NCI-H510A treated with DMSO at 0.1 percent for 48 hours (cell line): ENCODE measurements at regions not wholly inside any gene's neighbourhood (a gene's known extent, or its start where the extent isn't known, plus 50 kb on each side); places are given as distances from the start of the nearest gene placed in this dataset.

Experiments
- DNase-seq: peaks from one replicate; lab custom pipeline; 2025; lab: John Stamatoyannopoulos, UW

DNA sequence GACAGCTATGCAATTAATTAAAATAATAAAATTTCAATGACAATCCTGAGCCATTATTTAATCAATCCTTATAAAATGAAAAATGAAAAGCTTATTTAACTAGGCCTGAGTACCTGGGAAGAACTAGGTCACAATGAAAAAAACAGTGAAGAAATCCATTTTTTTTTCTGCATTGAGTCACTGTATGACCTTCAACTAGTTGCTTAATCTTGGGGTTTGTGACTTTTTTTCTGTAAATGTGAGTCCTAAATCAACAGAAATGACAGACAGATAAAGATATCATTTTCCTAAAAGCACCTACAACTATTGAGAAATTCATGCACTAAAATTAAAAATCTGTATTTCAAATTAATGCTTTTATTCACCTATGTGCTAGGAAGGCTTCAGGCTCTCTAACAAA, 96.8 kb downstream of the TMEM26 start:
- DNase-seq: no peak

DNA sequence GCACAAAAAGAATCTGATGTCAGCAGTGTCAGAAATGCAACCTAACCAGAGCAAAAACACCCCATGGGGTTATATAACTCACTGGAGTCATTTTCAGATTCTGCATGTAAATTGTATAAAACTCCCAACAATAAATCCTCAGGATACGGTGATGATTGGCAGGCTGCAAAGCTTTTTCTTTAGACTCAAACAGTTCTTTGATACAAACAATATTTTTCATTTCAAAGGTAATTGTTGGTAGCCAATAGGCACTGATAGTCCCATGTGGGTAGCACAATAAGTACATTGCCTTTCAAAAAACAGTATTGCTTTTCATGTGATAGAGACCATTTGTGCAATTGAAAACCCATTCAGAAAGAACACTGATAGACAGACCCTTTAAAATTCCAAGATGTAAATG, 98.0 kb downstream of the TMEM26 start:
- no peak for DNase-seq

DNA sequence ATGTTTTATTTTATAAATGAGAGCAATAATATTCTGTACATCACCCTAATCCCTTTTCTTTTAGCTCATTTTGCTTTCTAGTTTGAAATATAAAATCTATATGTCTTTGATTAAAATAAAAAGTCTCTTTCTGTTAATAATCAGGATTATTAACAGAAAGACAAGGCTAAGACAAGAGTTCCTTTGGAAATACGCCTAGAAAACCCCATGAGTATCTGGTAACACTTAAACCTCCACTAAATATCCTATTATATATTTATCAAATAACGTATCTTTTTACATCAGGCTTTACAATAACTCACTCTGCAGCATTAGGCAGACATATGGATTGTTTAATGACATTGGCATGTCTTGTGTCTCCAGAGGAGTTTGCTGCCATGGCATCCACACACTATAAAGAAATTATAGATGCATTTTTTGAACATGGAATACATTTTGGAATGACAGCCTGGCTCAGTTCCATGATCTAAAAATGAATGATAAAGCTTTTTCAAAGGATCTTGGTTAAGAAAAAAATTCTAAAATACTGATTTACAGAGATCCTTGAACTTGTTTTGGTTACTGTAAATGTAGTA, 98.7 kb downstream of the TMEM26 start:
- no peak for DNase-seq

DNA sequence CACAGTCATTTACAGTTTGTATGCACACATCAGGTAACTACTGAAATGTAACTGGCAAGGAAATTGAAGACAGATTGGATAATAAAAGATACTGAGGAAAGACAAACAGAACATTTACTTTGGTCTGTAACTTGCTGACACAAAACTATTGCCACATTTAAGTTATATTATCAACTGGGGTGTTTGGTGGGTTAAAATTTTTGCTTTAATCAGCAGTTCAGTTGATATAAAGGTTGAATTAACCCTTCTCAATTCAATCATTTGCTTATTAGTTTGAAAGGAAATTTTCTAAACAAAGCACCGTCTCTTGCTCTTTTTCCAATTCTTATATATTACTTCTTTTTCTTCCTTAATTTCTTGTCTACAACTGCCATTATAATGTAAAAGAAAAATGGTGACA, 102.4 kb downstream of the TMEM26 start:
- no peak for DNase-seq

DNA sequence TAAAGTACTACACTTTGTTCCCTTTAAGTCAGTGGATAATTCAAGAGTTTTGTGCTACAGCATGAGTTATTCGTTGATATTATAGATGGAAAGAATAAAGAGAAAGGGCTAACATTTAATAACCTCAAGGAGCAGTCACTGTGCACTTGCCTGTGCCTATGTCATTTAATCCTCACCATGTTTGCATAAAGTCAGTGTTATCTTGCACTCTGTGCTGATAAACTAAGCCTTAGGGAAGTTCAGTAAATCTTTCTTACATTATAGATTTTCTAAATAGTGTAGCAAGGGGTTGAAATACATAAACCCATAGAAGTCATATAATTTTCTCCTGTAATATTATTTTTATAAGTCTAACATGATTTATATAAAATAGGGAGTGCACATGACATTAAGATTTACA, 103.1 kb downstream of the TMEM26 start:
- DNase-seq: no peak

DNA sequence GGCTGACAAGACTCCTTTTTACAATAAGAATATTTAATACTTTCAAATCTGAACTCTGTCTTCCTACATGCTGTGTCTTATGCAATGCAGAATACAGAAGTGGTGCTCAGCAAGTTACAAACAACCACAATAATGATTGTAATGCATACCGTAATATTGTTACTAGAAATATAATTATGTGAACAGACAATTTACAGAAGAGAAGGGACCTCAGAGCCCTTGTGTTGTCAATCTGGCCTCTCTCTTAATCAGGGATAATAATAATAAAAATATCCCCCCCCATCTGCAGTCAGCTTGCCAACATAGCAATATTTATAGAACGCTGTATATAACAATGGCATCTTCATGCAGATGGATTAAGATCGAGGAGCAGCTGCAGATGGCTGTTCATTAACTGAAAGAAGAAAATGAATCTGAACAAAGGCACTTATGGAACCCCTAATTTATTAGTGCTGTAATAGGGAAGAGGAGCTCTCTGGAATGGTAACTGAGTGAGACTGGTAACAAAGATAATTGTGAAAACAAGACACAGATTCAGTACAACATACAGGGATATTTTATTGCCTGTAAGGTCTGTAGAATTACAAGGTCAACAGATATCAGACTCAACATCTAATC, 106.3 kb downstream of the TMEM26 start:
- DNase-seq: no peak

DNA sequence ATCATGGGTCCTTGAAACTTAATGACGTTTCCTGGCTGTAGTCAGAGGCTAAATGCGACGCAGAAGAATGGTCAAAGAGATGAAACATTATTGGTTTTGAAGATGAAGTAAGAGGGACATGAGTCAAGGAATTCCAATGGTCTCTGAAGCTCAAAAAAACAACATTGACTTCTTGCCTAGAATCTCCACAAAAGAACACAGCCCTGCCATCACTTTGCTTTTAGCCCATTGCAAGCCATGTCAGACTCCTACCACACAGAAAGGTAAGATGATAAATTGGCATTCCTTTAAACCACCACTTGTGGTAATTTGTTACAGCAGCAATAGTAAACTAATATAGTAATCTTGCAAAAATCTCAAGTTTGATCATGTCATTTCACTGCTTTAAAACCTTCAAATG, 109.4 kb downstream of the TMEM26 start:
- no peak for DNase-seq

DNA sequence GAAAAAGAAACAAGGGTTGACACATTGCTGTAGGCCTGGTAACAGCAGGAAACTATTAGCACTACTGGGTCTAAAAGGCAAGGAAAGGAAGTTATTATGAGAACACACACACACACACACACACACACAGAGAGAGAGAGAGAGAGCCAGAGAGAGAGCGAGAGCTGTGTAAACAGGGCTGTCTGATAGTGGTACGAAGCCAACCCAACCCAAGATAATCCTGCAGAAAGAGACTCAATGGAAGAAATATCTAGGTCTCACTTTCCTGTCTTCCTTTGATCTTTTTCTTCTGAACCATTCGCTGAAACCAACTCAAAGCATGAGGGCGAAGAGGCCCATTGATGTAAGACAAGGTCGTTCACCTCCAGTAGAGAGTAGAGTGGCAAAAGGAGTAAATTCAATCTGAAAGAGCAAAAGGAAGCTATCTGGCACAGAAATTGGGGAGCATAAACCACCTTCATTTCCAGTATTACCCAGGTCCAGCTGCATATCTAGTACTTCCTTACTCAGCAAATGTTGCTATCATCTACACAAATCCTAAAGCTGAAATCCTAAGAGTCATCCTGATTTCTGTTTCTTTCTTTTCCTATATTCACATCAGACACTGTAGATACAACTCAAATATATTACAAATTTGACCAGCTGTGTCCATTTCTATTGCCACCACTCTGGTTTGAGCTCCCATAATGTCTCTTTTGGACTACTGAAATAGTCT, 110.2 kb downstream of the TMEM26 start:
- no peak for DNase-seq

DNA sequence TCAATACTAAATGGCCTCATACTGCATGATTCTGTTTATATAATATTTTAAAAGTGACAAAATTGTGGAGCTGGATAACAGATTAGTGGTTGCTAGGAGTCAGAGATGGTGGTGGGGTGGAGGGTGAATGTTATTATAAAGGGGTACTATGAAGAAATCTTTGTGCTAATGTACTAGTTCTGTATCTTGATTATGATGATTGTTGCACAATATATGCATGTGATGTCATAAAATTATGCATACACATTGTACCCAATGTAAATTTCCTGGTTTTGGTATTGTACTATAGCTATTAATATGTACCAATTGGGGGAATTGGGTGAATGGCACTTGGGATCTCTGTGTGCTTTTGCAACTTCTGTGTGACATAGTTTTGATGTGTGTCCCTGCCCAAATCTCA, 112.2 kb downstream of the TMEM26 start:
- DNase-seq: no peak

DNA sequence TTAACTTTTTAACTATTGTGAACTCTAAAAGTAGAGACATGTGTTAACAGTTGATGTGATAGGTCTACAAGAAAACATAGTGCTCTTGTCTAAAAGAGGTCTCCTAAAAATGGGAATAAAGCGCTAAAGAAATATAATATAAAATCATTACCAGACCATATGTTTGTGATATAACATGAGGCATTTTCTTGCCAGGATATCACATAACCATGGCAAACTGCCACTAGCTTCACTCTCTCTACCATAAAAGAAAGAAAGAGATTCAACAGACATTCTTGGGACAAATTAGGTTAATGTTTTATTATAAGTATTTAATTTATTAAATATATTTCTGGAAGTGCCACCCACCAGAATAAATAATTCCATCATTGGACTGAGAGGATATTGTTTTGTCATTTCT, 115.0 kb downstream of the TMEM26 start:
- no peak for DNase-seq

DNA sequence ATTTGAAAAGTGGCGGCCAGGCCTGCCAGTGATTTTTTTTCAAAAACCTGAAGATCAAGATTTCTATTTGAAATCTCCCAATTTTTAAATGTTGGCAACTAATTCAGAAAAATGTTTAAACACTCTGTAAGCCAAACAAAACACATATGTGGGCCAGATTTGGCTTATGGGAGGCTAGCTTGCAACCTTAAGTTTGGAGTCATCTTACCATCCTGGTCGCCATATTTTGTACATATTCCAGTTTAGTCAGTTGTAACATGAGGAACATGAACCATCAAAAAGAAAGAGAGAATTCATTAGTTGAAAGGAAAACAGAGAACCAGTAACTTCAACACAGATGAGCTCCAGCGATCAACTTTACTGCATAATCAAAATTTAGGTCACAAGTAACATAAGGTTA, 115.4 kb downstream of the TMEM26 start:
- DNase-seq: no peak

DNA sequence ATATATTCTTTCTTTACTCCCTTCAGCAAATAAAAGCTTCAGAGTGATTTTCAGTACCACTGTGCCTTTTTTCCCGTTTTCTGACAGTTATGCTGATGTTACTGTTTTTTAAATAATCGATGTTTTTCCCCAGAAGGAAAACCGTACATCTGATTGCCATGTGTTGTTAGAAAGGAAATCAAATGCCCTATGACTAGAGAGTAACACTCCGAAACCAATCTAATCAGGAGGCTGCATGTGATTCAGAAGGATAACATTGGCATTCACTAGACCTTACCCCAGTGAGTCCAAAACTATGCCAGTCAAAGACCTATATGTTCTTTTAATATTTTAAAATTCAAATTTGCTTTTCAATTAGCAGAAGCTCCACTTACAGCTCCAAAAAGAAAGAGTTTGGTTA, 116.3 kb downstream of the TMEM26 start:
- DNase-seq: no peak

DNA sequence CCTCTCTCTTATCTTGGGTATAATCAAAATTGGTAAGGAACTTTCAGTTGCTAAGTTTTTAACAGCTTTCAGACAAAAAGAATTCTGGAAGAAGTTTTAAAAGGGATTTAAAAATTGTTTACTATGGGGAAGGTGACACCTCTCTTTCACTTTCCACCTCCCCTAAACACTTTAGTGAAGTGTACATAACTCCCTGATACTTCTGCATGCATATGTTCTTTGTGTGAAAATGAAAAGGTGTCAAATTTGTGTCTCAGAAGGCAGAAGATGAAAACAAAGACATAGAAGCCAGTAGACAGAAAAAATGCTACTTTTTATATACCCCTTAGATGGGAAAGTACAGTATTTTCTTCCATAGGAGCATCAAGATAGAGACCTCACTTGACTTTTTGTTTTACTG, 117.8 kb downstream of the TMEM26 start:
- no peak for DNase-seq

DNA sequence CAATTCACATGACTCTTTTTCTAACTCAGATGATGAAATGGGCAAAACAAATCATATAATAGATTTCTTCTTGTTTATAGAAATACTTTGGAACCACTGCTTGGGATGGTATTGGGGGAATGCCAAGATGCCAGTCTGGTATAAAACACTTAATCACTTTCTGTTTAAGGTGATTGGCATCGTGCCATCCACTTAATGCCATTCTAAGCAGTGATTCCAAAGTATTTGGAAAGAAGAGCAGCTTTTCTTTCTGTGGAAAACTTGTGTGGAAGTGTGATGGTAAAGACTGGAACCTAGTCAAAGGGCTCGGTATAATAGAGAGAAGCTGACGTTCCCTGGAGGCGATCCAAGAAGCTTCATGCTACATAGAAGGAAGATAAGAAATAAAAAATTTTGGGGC, 120.6 kb downstream of the TMEM26 start:
- no peak for DNase-seq

DNA sequence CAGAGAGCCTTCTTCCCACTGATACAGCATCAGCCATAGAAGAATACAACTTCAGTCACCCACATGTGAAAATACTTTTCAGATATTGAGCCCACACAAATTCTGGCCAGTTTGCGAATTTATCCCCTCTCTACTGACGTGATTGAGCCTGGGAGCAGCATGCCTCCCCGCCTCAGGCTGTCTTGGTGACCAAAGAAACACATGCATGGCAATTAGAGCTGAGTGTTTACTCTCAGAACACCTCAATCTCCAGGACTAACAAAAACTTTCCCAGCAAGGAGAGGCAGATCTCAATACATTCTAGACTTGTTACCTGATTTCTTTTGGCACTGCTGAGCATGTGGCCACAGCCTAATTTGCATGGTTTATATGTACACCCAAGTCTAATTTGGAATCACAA, 122.5 kb downstream of the TMEM26 start:
- DNase-seq: no peak

DNA sequence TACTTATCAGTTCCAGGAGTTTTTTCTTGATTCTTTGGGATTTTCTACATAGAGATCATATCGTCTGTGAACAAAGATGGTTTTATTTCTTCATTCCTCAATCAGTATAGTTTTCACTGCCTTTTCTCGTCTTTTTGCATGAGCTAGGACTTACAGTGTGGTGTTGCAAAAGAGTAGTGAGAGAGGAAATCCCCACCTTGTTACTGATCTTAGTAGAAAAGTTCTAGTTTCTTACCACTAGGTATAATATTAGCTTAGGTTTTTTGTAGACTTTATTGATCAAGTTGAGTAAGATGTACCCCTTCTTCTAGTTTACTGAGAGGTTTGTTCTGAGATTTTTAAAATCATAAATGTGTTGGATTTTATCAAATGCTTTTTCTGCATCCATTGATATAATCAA, 123.3 kb downstream of the TMEM26 start:
- no peak for DNase-seq

DNA sequence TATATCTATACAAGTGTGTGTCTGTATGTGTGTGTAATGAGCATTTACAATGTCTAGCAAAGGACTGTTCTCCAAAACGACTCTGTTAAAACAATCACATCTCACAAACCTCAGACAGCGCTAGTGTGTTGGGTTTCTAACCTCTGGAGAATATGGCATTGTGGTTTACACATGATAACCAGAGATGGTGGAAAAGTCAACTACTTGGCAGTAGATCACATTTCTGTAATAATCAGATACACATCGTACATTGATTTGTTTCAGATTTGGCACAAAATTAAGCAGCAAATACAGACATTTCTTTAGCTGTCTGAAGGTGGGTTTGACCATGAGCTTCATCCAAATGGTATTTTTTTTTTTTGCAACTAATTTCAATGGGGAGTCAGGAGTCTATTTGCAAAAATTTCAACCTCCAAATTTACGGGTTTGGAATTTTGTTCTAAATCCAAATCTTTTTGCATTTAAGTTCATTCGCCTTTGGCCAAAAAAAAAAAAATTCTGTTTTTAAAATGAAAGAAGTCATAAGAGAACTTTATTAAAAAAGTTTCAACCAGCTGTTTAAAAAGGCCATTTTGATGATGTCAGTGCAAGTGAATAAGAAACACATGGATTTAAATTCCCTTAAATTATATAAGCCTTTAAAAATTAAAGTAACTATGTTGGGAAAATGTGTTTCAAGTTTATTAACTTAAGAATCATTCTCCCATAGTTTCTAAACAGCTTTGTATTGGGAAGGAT, 127.8 kb downstream of the TMEM26 start:
- DNase-seq: no peak

DNA sequence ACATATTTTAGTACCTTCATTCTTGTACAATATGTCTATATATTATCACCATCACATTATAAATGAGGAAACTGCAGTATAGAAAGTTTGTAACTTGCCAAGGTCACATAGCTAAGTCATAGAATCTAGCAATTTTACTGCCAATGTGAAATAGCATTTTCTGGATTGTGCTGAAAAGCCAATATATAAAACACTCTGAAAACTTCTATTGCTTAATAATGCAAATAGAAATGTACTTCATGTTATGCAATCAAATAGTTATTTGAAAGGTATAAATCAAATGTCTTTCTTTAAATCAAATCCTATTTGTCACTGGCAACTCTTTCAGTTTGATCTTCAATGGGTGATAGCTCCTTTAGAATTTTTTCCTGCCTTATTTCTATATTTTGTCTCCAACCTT, 129.5 kb downstream of the TMEM26 start:
- DNase-seq: no peak

DNA sequence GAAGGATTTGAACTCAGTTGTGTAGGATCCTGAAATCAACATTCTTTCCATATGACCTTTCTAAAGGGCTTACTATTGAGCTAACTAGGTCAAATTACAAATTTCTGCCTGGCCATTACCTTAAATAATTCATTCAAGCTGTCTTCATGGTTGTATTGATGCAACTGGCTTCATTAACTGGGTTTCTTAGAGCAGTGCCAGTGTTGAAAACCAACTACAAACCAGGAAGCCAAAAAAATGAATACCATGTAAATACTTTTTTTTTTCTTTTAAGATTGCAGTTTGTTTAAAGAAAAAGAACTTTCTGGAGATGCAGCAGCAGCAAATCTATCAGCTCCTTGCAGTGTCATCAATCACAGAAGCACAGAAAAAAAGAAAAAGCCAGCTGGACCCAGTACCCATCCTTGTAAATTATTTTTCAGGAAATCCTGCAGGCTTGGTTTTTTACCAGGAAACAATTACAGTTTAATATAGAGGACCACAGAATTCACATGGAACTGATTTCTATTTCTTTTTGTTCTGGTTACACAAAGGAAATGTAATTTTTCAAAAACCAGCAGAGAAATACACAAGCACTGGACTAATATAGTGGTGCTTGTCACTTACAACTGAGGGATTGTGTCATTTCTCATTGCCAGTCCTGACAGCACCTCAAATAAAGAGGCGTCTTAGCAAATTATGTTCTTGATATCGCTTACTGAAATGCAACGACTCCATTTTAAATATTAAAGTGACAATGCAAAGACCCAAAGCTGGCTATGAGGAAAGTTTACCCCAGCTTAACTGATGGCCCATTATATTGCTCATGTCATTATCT, 131.9 kb downstream of the TMEM26 start:
- DNase-seq: no peak

DNA sequence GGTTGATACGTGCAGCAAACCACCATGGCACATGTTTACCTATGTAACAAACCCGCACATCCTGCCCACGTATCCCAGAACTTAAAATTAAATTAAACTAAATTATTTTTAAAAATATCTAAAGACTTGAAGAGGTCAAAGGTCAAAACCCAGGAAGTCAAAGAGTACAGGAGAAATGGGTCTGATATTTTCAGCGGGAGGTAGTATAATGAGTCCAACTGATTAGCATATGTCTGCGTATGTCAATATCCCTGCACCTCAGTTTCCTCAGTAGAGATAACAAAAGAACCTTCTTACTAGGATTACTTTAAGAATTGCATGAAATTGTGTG, 133.0 kb downstream of the TMEM26 start:
- no peak for DNase-seq

DNA sequence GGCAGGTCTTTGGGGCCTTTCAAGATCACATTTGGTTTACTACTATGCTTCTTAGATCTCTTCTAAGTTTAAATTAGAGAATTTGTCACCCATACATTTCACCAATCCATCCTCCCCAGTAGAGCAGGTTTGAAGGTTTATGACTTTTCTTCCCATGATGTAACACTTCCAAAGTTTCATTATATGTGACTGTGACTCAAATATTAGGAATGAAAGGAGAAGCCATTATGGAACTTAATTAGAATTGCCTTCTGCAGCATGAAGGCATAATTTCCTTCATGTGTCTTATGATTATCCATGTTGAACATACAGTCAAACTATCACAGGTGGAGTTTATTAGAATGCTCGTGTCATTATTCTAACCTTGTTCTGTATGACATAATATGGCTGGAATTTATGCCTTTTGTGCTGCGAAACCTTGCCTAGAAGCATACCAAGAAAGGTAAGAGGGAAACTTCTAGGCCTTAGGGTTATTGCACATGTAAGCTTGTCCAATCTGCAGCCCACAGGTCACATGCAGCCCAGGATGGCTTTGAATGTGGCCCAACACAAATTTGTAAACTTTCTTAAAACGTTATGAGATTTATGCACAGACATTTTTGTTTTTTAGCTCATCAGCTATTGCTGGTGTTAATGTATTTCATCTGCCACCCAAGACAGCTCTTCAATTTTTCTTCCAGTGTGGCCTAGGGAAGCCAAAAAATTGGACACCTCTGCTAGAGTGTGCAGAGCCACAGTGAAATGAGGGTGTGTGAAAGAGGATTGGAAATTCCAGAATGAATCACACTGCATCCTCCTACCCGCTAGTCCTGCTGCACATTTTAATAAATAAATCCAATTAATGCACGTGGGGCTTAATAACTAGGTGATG, 133.6 kb downstream of the TMEM26 start:
- no peak for DNase-seq
